ENCODE measurements at regions not wholly inside any gene's neighbourhood (a gene's known extent, or its start where the extent isn't known, plus 50 kb on each side); places are given as distances from the start of the nearest gene placed in this dataset.

GRCh38 chr5:60325870-60326269 lies 374.1 kb downstream of the DEPDC1B start:
- H3K36me3 ChIP-seq = no peaks in the 10 kb centered on the region
- peaks cover 0 to 48% (median 3%) of the 10 kb centered on the region in 4 donors for H3K4me1 ChIP-seq
- no peak overlapping the region for H3K4me3 ChIP-seq
- no peaks in the 10 kb centered on the region for H3K27me3 ChIP-seq
- DNase-seq = no peak
- intact Hi-C loops (cut with DNase I; ENCODE audit: low total_unique reads) = no loop called here
- TF ChIP-seq CTCF (IDR thresholded peaks at IDR 0.05) = no peak
- peak overlapping the region in 1 of 2 donors; percentile 22 for H3K27ac ChIP-seq
- no peaks in the 10 kb centered on the region for H3K9me3 ChIP-seq

- Histone ChIP-seq H3K9me3 (peaks cover 0 to 11% (median 4%) of the 10 kb centered on the region in 3 donors), H3K36me3 (no peaks in the 10 kb centered on the region), H3K27ac (peak overlapping the region; percentile 39 to 60), H3K4me1 (peaks cover 0 to 33% (median 2%) of the 10 kb centered on the region in 4 donors), H3K4me3 (no peak overlapping the region), H3K27me3 (no peaks in the 10 kb centered on the region)
- TF ChIP-seq CTCF (IDR thresholded peaks at IDR 0.05) = no peak
- intact Hi-C loops (cut with DNase I; ENCODE audit: low total_unique reads) = no loop called here
- DNase-seq = no peak
Measured at GRCh38 chr5:60323596-60323995, 376.4 kb downstream of the DEPDC1B start.

GRCh38 chr5:60312098-60312497 lies 387.9 kb downstream of the DEPDC1B start:
- Histone ChIP-seq H3K36me3 (no peaks in the 10 kb centered on the region), H3K27me3 (no peaks in the 10 kb centered on the region), H3K4me3 (no peak overlapping the region), H3K9me3 (no peaks in the 10 kb centered on the region), H3K4me1 (peaks cover 0 to 33% (median 4%) of the 10 kb centered on the region in 4 donors), H3K27ac (no peak overlapping the region)
- TF ChIP-seq CTCF (IDR thresholded peaks at IDR 0.05) = no peak
- no peak for DNase-seq
- intact Hi-C loops (cut with DNase I; ENCODE audit: low total_unique reads) = no loop called here

GRCh38 chr5:60299944-60300343 lies 400.0 kb downstream of the DEPDC1B start:
- DNase-seq = no peak
- intact Hi-C loops (cut with DNase I; ENCODE audit: low total_unique reads) = no loop called here

GRCh38 chr5:60297658-60298057 lies 402.3 kb downstream of the DEPDC1B start:
- Histone ChIP-seq H3K27me3 (no peaks in the 10 kb centered on the region), H3K36me3 (no peaks in the 10 kb centered on the region), H3K4me3 (no peak overlapping the region), H3K4me1 (peaks cover 0 to 8% (median 0%) of the 10 kb centered on the region in 4 donors), H3K9me3 (no peaks in the 10 kb centered on the region), H3K27ac (no peak overlapping the region)
- no peak for TF ChIP-seq CTCF (IDR thresholded peaks at IDR 0.05)
- DNase-seq = no peak
- intact Hi-C loops (cut with DNase I; ENCODE audit: low total_unique reads) = no loop called here

More at GRCh38 chr5:60299944-60300343, 400.0 kb downstream of the DEPDC1B start:
- no peak overlapping the region for H3K27ac ChIP-seq
- peaks cover 0 to 14% (median 0%) of the 10 kb centered on the region in 4 donors for H3K4me1 ChIP-seq
- TF ChIP-seq CTCF (IDR thresholded peaks at IDR 0.05) = no peak
- no peaks in the 10 kb centered on the region for H3K9me3 ChIP-seq
- no peaks in the 10 kb centered on the region for H3K27me3 ChIP-seq
- H3K4me3 ChIP-seq = no peak overlapping the region
- H3K36me3 ChIP-seq = no peaks in the 10 kb centered on the region

GRCh38 chr5:60295423-60295822 lies 401.9 kb upstream of the PDE4D start:
- Histone ChIP-seq H3K9me3 (no peaks in the 10 kb centered on the region), H3K4me3 (no peak overlapping the region), H3K27me3 (no peaks in the 10 kb centered on the region), H3K4me1 (peaks cover 0 to 8% (median 0%) of the 10 kb centered on the region in 4 donors), H3K27ac (no peak overlapping the region), H3K36me3 (no peaks in the 10 kb centered on the region)
- DNase-seq = peak in 1 of 2 donors; percentile 58
- intact Hi-C loops (cut with DNase I; ENCODE audit: low total_unique reads) = no loop called here
- peak; percentile 28 to 32 for TF ChIP-seq CTCF (IDR thresholded peaks at IDR 0.05)
